Suprapubic skin (tissue), 4 donors: ENCODE measurements at regions not wholly inside any gene's neighbourhood (a gene's known extent, or its start where the extent isn't known, plus 50 kb on each side); places are given as distances from the start of the nearest gene placed in this dataset.

Source experiments
- DNase-seq, 2 donors: peaks; one replicate each; pipeline ENCODE4 v3.0.0-alpha.2; 2019; ENCODE audit warnings: low spot score in 2 of 2
- H3K27ac ChIP-seq: fragments of 200-600 bp; sonication (generic); one replicate; pipeline ENCODE4 v1.5.1; 2019
- H3K27me3 ChIP-seq: fragments of 200-600 bp; sonication (generic); one replicate; pipeline ENCODE4 v1.5.1; 2019
- H3K36me3 ChIP-seq: fragments of 200-600 bp; sonication (generic); one replicate; pipeline ENCODE4 v1.5.1; 2019
- H3K4me1 ChIP-seq: fragments of 200-600 bp; sonication (generic); one replicate; pipeline ENCODE4 v1.5.1; 2019
- H3K4me3 ChIP-seq: fragments of 200-600 bp; sonication (generic); one replicate; pipeline ENCODE4 v1.5.1; 2019; ENCODE audit warnings: mild to moderate bottlenecking
- H3K9me3 ChIP-seq: fragments of 200-600 bp; sonication (generic); one replicate; pipeline ENCODE4 v1.5.1; 2019
- EP300 ChIP-seq: sonication (generic); formaldehyde crosslinking; IDR thresholded peaks from one replicate; pipeline ENCODE4 v1.6.1; 2017; ENCODE audit warnings: antibody characterized with exemption
- POLR2A ChIP-seq, 2 donors: fragments of 450-650 bp; IDR thresholded peaks; one replicate each; pipeline ENCODE4 v1.6.1; 2017; ENCODE audit warnings: antibody characterized with exemption in 2 of 2, mild to moderate bottlenecking in 2 of 2, moderate library complexity in 2 of 2
- POLR2AphosphoS5 ChIP-seq, 3 donors: sonication (generic); formaldehyde crosslinking; IDR thresholded peaks; one replicate each; pipeline ENCODE4 v1.6.1; 2017; ENCODE audit warnings: antibody characterized with exemption in 3 of 3
- WGBS: methylation state at CpG from one replicate; pipeline ENCODE4 v1.1.5; 2018; 5-methylcytosine and 5-hydroxymethylcytosine counted together
- TF ChIP-seq, protein P1 (sequence below), 2 donors: fragments of 200-600 bp in 1 of 2; fragments of 450-650 bp in 1 of 2; sonication (generic) in 1 of 2; IDR thresholded peaks; one replicate each; pipeline ENCODE4 v1.5.1; 2016 to 2019; ENCODE audit warnings: antibody characterized with exemption in 2 of 2, mild to moderate bottlenecking in 1 of 2, moderate library complexity in 1 of 2

DNA sequence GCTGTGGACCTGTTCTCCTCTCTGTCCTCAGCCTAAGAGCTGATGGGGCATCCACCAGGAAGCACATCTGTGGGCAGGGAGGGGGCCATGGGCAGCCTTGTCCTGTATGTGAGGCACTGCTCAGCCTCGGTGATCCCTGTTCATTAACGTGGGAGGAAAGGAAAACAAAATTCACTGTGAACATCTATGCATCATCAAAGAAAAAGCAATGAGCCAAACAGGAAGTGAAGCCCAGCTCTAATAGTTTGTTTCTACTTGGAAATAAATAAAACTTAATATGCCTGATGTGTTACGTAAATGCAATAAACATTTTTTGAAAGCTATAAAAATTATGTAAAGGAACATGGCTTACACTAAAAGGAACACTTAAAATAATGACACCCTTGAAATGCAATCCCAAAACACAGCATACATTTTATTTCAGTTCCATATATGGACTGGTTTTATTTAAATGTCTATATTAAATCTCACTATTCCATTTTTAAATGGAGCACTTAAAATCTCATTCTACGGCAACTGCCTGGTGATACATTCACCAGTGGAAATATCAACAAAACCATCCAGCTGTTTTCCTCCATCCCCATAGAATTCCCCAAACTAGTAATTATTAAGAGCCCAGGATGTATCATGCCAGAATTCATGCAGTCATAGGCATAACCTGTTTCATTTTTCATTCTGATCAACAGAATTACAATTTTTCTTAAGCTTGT is 78.3 kb downstream of the ZNF280B start:
- H3K4me3 ChIP-seq, result no peak overlapping the region
- H3K27ac ChIP-seq, result no peak overlapping the region
- TF ChIP-seq, protein P1, sequence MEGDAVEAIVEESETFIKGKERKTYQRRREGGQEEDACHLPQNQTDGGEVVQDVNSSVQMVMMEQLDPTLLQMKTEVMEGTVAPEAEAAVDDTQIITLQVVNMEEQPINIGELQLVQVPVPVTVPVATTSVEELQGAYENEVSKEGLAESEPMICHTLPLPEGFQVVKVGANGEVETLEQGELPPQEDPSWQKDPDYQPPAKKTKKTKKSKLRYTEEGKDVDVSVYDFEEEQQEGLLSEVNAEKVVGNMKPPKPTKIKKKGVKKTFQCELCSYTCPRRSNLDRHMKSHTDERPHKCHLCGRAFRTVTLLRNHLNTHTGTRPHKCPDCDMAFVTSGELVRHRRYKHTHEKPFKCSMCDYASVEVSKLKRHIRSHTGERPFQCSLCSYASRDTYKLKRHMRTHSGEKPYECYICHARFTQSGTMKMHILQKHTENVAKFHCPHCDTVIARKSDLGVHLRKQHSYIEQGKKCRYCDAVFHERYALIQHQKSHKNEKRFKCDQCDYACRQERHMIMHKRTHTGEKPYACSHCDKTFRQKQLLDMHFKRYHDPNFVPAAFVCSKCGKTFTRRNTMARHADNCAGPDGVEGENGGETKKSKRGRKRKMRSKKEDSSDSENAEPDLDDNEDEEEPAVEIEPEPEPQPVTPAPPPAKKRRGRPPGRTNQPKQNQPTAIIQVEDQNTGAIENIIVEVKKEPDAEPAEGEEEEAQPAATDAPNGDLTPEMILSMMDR (IDR thresholded peaks at IDR 0.05), result no peak
- TF ChIP-seq POLR2AphosphoS5 (IDR thresholded peaks at IDR 0.05) (no peak), POLR2A (IDR thresholded peaks at IDR 0.05) (no peak), EP300 (no peak)
- H3K27me3 ChIP-seq, result peaks cover 35% of the 10 kb centered on the region
- DNase-seq, result no peak
- no peaks in the 10 kb centered on the region for H3K4me1 ChIP-seq
- WGBS, result 56% methylated on average over 4 of the region's 4 CpGs
- no peaks in the 10 kb centered on the region for H3K36me3 ChIP-seq
- H3K9me3 ChIP-seq, result no peaks in the 10 kb centered on the region

DNA sequence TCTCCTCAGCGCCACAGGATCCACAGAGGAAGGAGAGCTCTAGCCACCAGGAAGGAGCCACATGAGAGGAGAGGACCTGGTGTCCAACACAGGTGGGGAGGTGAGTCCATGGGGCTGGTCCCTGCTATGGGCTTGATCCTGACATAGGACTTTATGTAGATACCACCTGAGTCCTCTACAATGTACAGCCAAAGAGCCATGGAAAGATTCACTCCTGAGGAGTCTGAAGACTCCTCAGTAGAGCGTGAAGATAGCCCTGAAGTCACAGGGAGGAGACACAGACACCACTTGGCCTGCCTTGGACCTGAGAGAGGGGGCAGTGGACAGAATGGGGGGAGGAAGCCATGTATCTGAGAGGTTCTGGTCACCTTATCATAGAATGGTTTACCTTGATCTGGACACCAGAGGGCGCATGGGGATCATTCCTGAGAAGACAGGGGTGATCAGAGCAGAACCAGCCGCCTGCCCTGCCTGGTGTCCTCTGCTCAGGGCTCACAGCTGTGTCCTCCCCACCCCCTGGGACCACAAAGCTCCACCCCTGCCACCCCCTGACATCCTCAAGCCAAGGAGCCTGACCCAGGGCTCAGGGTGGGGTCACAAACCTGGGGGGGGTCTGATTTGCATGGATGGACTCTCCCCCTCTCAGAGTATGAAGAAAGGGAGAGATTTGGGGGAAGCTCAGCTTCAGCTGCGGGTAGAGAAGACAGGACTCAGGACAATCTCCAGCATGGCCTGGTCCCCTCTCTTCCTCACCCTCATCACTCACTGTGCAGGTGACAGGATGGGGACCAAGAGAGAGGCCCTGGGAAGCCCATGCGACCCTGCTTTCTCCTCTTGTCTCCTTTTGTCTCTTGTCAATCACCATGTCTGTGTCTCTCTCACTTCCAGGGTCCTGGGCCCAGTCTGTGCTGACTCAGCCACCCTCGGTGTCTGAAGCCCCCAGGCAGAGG is 77.0 kb downstream of the ZNF280B start:
- DNase-seq, result no peak
- H3K4me3 ChIP-seq, result no peak overlapping the region
- H3K36me3 ChIP-seq, result no peaks in the 10 kb centered on the region
- H3K4me1 ChIP-seq, result no peaks in the 10 kb centered on the region
- H3K27me3 ChIP-seq, result peaks cover 28% of the 10 kb centered on the region
- no peak for TF ChIP-seq POLR2AphosphoS5 (IDR thresholded peaks at IDR 0.05)
- TF ChIP-seq, protein P1 (IDR thresholded peaks at IDR 0.05), result peak in 1 of 2 donors; percentile 50
- H3K9me3 ChIP-seq, result no peaks in the 10 kb centered on the region
- 46% methylated on average over 7 of the region's 7 CpGs for WGBS
- H3K27ac ChIP-seq, result no peak overlapping the region

DNA sequence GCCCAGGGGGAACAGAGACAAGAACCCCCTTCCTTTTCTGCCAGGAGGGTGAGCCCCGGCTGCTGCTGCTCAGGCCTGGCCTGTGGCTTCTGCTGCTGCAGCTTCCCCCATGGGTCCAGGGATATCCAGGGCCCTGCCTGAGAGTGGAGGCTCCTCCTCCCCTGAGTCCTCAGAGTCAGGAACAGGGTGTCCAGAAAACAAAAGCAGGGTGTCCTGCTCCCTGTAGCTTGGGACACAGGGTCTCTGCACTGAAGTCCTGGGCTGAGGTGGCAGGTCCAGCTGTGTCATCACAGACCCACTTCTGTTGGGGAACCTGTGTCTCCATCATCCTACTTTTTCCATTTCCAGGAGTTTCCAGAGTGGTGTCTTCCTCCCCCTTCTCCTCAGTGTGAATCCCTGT is 76.1 kb downstream of the ZNF280B start:
- H3K27ac ChIP-seq, result no peak overlapping the region
- no peaks in the 10 kb centered on the region for H3K4me1 ChIP-seq
- H3K4me3 ChIP-seq, result no peak overlapping the region
- no peak for DNase-seq
- no CpG with 5 or more reads among the region's 1 CpG for WGBS
- peaks cover 35% of the 10 kb centered on the region for H3K27me3 ChIP-seq
- H3K9me3 ChIP-seq, result no peaks in the 10 kb centered on the region
- TF ChIP-seq EP300, result no peak
- TF ChIP-seq, protein P1 (IDR thresholded peaks at IDR 0.05), result no peak
- TF ChIP-seq POLR2A (IDR thresholded peaks at IDR 0.05), result no peak
- no peak for TF ChIP-seq POLR2AphosphoS5 (IDR thresholded peaks at IDR 0.05)
- no peaks in the 10 kb centered on the region for H3K36me3 ChIP-seq

DNA sequence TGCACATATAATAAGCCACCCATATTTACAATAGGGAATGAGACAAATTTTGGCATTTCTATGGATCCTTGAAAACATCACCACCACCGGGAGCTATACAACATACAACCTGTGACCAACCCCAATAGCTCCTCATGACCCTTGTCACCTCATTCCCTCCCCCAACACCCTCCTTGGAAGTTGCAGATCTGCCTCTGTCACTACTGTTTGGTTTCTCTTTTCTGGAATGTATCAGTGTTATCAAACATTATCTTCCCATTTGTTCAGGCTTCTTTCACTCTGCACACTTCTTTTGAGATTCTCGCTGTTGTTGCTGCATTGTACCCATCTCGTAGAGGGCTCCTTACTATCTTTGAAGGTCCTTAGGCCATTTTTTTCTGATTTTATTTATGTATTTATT is 75.6 kb downstream of the ZNF280B start:
- no peak for TF ChIP-seq EP300
- no peak for TF ChIP-seq POLR2A (IDR thresholded peaks at IDR 0.05)
- TF ChIP-seq, protein P1 (IDR thresholded peaks at IDR 0.05), result no peak
- TF ChIP-seq POLR2AphosphoS5 (IDR thresholded peaks at IDR 0.05), result no peak
- peaks cover 35% of the 10 kb centered on the region for H3K27me3 ChIP-seq
- H3K4me3 ChIP-seq, result no peak overlapping the region
- H3K36me3 ChIP-seq, result no peaks in the 10 kb centered on the region
- no peaks in the 10 kb centered on the region for H3K4me1 ChIP-seq
- WGBS, result 80% methylated on average over 3 of the region's 3 CpGs
- no peak overlapping the region for H3K27ac ChIP-seq
- DNase-seq, result no peak
- H3K9me3 ChIP-seq, result no peaks in the 10 kb centered on the region

- Histone ChIP-seq H3K27me3 (peaks cover 32% of the 10 kb centered on the region), H3K36me3 (no peaks in the 10 kb centered on the region), H3K9me3 (no peaks in the 10 kb centered on the region), H3K4me1 (no peaks in the 10 kb centered on the region), H3K4me3 (no peak overlapping the region), H3K27ac (no peak overlapping the region)
- TF ChIP-seq, protein P1 (IDR thresholded peaks at IDR 0.05), result no peak
- TF ChIP-seq EP300 (no peak), POLR2AphosphoS5 (IDR thresholded peaks at IDR 0.05) (no peak), POLR2A (IDR thresholded peaks at IDR 0.05) (no peak)
- DNase-seq, result no peak
- WGBS, result 53% methylated on average over 4 of the region's 4 CpGs
Measured at GRCh38 chr22:22433770-22434169, 74.8 kb downstream of the ZNF280B start.
